Prostate gland (tissue), 2 donors: ENCODE measurements at regions not wholly inside any gene's neighbourhood (a gene's known extent, or its start where the extent isn't known, plus 50 kb on each side); places are given as distances from the start of the nearest gene placed in this dataset.

Experiments
- CTCF ChIP-seq, 4 experiments: fragments of 200-600 bp in 2 of 4; fragments of 450-650 bp in 2 of 4; sonication (generic) in 2 of 4; IDR thresholded peaks; 1 replicate in 3 of 4; 2 replicates in 1 of 4; pipeline ENCODE4 v1.5.1; 2016 to 2019; ENCODE audit warnings: antibody characterized with exemption in 4 of 4, mild to moderate bottlenecking in 2 of 4, moderate library complexity in 2 of 4
- POLR2AphosphoS5 ChIP-seq: sonication (generic); formaldehyde crosslinking; IDR thresholded peaks from one replicate; pipeline ENCODE4 v1.6.1; 2017; ENCODE audit warnings: antibody characterized with exemption

- no peak for TF ChIP-seq CTCF (IDR thresholded peaks at IDR 0.05)
- TF ChIP-seq POLR2AphosphoS5: no peak
Measured at GRCh38 chr20:25984933-25985332, 288.3 kb upstream of the ZNF337 start.
